Lower leg skin (tissue), 4 donors: ENCODE measurements at regions not wholly inside any gene's neighbourhood (a gene's known extent, or its start where the extent isn't known, plus 50 kb on each side); places are given as distances from the start of the nearest gene placed in this dataset.

Experiments
- DNase-seq, 2 donors: peaks; one replicate each; pipeline ENCODE4 v3.0.0-alpha.2; 2019; ENCODE audit warnings: low spot score in 2 of 2
- H3K4me3 ChIP-seq: fragments of 200-600 bp; sonication (generic); 2 replicates; pipeline ENCODE4 v1.5.1; 2017; ENCODE audit warnings: mild to moderate bottlenecking, low read depth; ENCODE audit not compliant: poor library complexity, severe bottlenecking
- CTCF ChIP-seq, 3 donors: fragments of 450-650 bp; IDR thresholded peaks; one replicate each; pipeline ENCODE4 v1.5.1; 2016; ENCODE audit warnings: antibody characterized with exemption in 3 of 3, mild to moderate bottlenecking in 3 of 3, moderate library complexity in 2 of 3
- POLR2A ChIP-seq, 2 donors: fragments of 450-650 bp; IDR thresholded peaks; one replicate each; pipeline ENCODE4 v1.6.1; 2016 to 2017; ENCODE audit warnings: antibody characterized with exemption in 2 of 2, mild to moderate bottlenecking in 1 of 2, moderate library complexity in 1 of 2
- WGBS, 2 donors: methylation state at CpG; one replicate each; pipeline ENCODE4 v1.1.5; 2018; 5-methylcytosine and 5-hydroxymethylcytosine counted together
- intact Hi-C: fragments of 100-400 bp; cut with DNase I; formaldehyde crosslinking; loops from one replicate; pipeline ENCODE4 v1.15.0; 2023; ENCODE audit warnings: low total_unique reads

GRCh38 chr6:114556846-114557488, 214.1 kb upstream of the HS3ST5 start:
- no peak overlapping the region for H3K4me3 ChIP-seq
- TF ChIP-seq CTCF (IDR thresholded peaks at IDR 0.05) (no peak), POLR2A (IDR thresholded peaks at IDR 0.05) (no peak)
- 63 to 68% methylated on average over 3 of the region's 3 CpGs for WGBS, 2 donors
- intact Hi-C loops: no loop called here
- no peak for DNase-seq

GRCh38 chr6:114550316-114550715, 207.5 kb upstream of the HS3ST5 start:
- WGBS, 2 donors: 79 to 83% methylated on average over 2 of the region's 2 CpGs
- intact Hi-C loops: no loop called here
- no peak for DNase-seq
- TF ChIP-seq CTCF (IDR thresholded peaks at IDR 0.05): no peak
- TF ChIP-seq POLR2A (IDR thresholded peaks at IDR 0.05): no peak
- H3K4me3 ChIP-seq: no peak overlapping the region

GRCh38 chr6:114543696-114544095, 200.9 kb upstream of the HS3ST5 start:
- intact Hi-C loops: no loop called here
- WGBS, 2 donors: 49% methylated on average over 2 of the region's 2 CpGs
- H3K4me3 ChIP-seq: no peak overlapping the region
- DNase-seq: no peak
- TF ChIP-seq CTCF (IDR thresholded peaks at IDR 0.05) (no peak), POLR2A (IDR thresholded peaks at IDR 0.05) (no peak)

- no peak for TF ChIP-seq POLR2A (IDR thresholded peaks at IDR 0.05)
- no peak for TF ChIP-seq CTCF (IDR thresholded peaks at IDR 0.05)
- no peak for DNase-seq
- 95% methylated on average over 17 to 21 of the region's 21 CpGs for WGBS, 2 donors
- no peak overlapping the region for H3K4me3 ChIP-seq
- intact Hi-C loops: no loop called here
Observed at GRCh38 chr6:114541794-114542193, 199.0 kb upstream of the HS3ST5 start.

- WGBS, 2 donors: 76 to 77% methylated on average over 3 of the region's 3 CpGs
- H3K4me3 ChIP-seq: no peak overlapping the region
- TF ChIP-seq POLR2A (IDR thresholded peaks at IDR 0.05) (no peak), CTCF (IDR thresholded peaks at IDR 0.05) (no peak)
- intact Hi-C loops: no loop called here
- DNase-seq: no peak
Observed at GRCh38 chr6:114537977-114538376, 195.2 kb upstream of the HS3ST5 start.

GRCh38 chr6:114534813-114535212, 192.0 kb upstream of the HS3ST5 start:
- no peak for DNase-seq
- TF ChIP-seq POLR2A (IDR thresholded peaks at IDR 0.05): no peak
- no peak for TF ChIP-seq CTCF (IDR thresholded peaks at IDR 0.05)
- intact Hi-C loops: no loop called here
- H3K4me3 ChIP-seq: no peak overlapping the region
- 87 to 95% methylated on average over 4 of the region's 4 CpGs for WGBS, 2 donors
